AG09309 (cell line): ENCODE measurements at regions not wholly inside any gene's neighbourhood (a gene's known extent, or its start where the extent isn't known, plus 50 kb on each side); places are given as distances from the start of the nearest gene placed in this dataset.
"Not testable (repeated sequence)": the region's sequence is repeated elsewhere in the genome, so short reads cannot be mapped to it uniquely, and the experiment has no call there.

Source experiments
- DNase-seq: peaks from one replicate; pipeline ENCODE4 v3.0.0-alpha.2; 2010; ENCODE audit warnings: low read depth
- H3K4me3 ChIP-seq: 2 replicates; pipeline ENCODE4 v1.5.1; 2011; ENCODE audit warnings: mild to moderate bottlenecking, low read depth, low read length, moderate library complexity; ENCODE audit not compliant: control insufficient read depth
- TF ChIP-seq, protein P1 (sequence below): IDR thresholded peaks from 2 replicates; pipeline ENCODE4 v1.5.1; 2011; ENCODE audit warnings: mild to moderate bottlenecking, low read depth, low read length, inconsistent platforms; ENCODE audit not compliant: insufficient read depth, control insufficient read depth; ENCODE audit errors: missing control alignments

DNA sequence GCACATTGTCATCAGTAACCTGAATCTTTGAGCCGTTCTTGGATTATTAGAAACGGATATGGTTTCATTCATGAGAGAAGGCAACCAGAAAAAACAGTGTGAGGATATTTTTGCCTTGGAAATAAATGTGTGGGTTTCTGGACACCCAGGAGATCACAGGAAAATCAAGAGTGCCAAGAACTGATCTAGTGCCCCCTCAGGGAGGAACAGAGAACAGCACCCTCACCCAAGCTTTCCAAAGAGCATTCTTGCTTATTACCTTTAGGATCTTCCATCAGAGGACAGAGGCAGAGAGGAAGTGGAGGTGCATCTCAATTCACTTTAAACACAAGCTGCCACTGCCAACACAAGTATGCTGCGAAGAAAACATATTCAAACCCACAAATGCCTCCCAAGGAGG, 851.5 kb upstream of the COBL start:
- DNase-seq, result no peak
- TF ChIP-seq, protein P1, sequence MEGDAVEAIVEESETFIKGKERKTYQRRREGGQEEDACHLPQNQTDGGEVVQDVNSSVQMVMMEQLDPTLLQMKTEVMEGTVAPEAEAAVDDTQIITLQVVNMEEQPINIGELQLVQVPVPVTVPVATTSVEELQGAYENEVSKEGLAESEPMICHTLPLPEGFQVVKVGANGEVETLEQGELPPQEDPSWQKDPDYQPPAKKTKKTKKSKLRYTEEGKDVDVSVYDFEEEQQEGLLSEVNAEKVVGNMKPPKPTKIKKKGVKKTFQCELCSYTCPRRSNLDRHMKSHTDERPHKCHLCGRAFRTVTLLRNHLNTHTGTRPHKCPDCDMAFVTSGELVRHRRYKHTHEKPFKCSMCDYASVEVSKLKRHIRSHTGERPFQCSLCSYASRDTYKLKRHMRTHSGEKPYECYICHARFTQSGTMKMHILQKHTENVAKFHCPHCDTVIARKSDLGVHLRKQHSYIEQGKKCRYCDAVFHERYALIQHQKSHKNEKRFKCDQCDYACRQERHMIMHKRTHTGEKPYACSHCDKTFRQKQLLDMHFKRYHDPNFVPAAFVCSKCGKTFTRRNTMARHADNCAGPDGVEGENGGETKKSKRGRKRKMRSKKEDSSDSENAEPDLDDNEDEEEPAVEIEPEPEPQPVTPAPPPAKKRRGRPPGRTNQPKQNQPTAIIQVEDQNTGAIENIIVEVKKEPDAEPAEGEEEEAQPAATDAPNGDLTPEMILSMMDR, result no peak
- no peak overlapping the region for H3K4me3 ChIP-seq

DNA sequence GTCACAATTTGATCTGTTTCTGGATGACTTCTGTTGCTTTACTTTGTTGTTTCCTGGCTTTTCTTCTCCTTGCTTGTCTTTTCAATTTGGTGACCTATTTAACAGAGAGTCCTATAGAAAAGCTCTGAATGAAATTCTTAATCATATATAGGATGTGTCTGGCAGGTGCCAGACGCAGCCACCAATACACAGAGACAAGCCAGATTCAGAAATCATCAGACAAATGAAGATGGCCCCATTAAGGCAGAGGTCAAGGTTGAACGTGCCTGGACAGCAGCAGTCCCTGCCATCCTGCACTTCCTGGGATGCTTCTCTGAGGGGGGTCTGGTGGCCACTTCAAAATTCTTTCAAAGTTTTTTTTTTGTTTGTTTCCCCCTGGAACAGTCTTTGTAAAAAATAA, 846.7 kb upstream of the COBL start:
- no peak for DNase-seq
- H3K4me3 ChIP-seq, result no peak overlapping the region
- TF ChIP-seq, protein P1, result no peak

DNA sequence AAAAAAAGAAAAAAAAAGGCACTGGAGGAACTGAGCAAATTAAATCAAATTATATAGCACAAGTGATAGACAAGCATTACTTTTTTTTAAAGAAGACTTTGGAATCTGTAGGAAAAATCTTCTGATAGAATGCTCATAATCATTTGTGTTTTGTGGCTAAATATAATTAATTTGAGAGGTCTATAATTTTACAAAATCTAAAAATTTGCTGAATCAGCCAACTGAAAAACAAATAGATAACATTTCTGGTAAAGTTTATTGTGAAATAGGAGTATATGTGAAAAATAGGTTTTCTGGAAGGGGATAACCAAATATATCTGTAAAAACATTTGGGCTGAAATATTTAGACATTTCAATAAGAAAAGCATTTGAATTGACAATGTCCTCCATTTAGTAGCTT, 844.9 kb upstream of the COBL start:
- TF ChIP-seq, protein P1, result no peak
- DNase-seq, result no peak

DNA sequence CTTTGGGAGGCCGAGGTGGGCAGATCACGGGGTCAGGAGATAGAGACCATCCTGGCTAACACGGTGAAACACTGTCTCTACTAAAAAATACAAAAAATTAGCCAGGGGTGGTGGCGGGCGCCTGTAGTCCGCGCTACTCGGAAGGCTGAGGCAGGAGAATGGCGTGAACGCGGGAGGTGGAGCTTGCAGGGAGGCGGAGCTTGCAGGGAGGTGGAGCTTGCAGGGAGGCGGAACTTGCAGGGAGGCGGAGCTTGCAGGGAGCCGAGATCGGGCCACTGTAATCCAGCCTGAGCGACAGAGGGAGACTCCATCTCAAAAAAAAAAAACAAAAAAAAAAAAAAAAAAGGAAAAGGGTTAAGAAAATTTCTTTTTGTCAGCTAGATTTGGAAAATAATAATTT, 842.8 kb upstream of the COBL start:
- H3K4me3 ChIP-seq, DNase-seq: not testable (repeated sequence)

More for the DNA sequence above, 844.9 kb upstream of the COBL start:
- no peak overlapping the region for H3K4me3 ChIP-seq

DNA sequence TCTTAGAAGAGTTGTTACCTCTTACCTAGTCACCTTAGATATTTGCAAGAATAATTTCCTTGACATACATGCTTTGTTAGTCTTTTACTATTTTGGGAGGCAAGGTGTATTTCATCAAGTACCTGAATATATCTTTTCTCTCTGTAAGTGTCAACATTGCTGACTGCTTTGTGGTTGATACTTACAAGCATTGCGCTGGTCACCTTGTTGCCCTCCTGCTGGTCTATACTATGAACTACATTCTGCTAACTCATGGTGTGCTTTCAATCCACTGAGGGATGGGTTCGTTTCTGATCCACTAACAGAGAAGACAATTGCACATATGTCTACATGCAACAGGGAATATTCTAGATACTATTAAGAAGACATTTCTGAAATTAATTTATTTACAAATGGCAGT, 837.8 kb upstream of the COBL start:
- DNase-seq, result no peak
- TF ChIP-seq, protein P1, result no peak
- no peak overlapping the region for H3K4me3 ChIP-seq

DNA sequence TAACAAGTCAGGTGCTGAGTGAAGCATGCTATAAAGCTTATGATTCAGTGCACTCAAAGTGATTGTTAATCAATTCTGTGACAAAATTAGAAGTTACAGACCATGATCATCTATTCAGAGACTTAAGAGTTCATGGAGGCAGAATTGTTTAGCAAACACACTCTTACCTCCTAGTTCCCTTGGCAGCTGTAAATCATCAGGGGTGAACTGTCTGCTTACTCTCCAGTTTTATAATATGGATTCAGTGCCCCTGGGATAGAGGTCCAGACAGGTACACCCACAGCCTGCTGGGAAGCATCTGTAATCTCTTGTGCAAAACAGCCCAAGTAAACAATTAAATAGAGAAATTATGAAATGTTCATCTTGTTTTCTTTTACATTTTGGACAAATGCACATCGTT, 835.0 kb upstream of the COBL start:
- no peak for DNase-seq
- H3K4me3 ChIP-seq, result no peak overlapping the region
- TF ChIP-seq, protein P1, result no peak

DNA sequence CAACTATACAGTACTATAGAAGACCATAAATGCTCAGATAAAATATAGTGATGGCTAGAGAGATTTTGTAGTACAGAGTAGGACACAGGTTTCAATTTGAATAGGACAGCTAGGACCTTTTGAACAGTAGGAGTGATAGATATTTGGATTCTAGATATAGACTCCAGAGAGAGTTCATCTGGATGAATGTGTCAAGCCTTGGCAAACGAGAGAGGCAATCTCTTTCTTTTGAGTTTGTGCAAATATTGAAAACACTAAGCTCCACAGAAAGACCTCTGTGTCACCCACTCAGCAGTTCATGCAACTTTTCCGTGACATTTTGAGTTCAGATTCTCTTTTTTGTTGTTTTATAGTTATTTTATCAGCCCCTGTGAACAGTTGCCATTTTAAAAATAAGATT, 834.3 kb upstream of the COBL start:
- H3K4me3 ChIP-seq, result no peak overlapping the region
- TF ChIP-seq, protein P1, result no peak

More for the DNA sequence above, 834.3 kb upstream of the COBL start:
- no peak for DNase-seq
